ENCODE measurements at regions not wholly inside any gene's neighbourhood (a gene's known extent, or its start where the extent isn't known, plus 50 kb on each side); places are given as distances from the start of the nearest gene placed in this dataset.
A peak's percentile ranks its signal among the peaks of the same experiment; 100 is the strongest.

GRCh38 chr5:125746917-125747316 lies 676.3 kb upstream of the GRAMD2B start:
- no peak overlapping the region for H3K27ac ChIP-seq
- POLR2A ChIA-PET, result no interaction called here
- no peaks in the 10 kb centered on the region for H3K4me1 ChIP-seq
- WGBS (ENCODE audit: missing lambda C conversion rate), result 30% methylated on average over 1 of the region's 1 CpG
- H3K4me2 ChIP-seq, result no peak overlapping the region
- CTCF ChIA-PET, result no interaction called here
- no peak for TF ChIP-seq HOXB13 (CRISPR knock-in tag; IDR thresholded peaks at IDR 0.05; ENCODE audit: low read depth)
- no peak for TF ChIP-seq PBX3 (IDR thresholded peaks at IDR 0.05)
- TF ChIP-seq PHF8 (IDR thresholded peaks at IDR 0.05; ENCODE audit: borderline replicate concordance, low read depth), result no peak
- TF ChIP-seq RAD21 (conservative IDR thresholded peaks at IDR 0.05 in 1 of 2, IDR thresholded peaks at IDR 0.05 in 1 of 2), result no peak
- no peak for TF ChIP-seq USF2 (IDR thresholded peaks at IDR 0.05)
- no peak for TF ChIP-seq HOXA7 (CRISPR knock-in tag; IDR thresholded peaks at IDR 0.05)
- no peak for TF ChIP-seq ELK1 (IDR thresholded peaks at IDR 0.05; ENCODE audit: low read depth, low read length)
- TF ChIP-seq HES2 (IDR thresholded peaks at IDR 0.05), result no peak
- no peak for TF ChIP-seq E2F6 (IDR thresholded peaks at IDR 0.05; ENCODE audit: borderline replicate concordance, low read depth)
- TF ChIP-seq ZNF302 (CRISPR knock-in tag; IDR thresholded peaks at IDR 0.05), result no peak
- FAIRE-seq (no peak), DNase-seq (ENCODE audit: low read depth in 1 of 2, low spot score in 1 of 2) (no peak), ATAC-seq (no peak)
- H3K9me3 ChIP-seq, result no peaks in the 10 kb centered on the region
- H3K4me3 ChIP-seq, result no peak overlapping the region

- peak; percentile 85 for FAIRE-seq
- WGBS (ENCODE audit: missing lambda C conversion rate), result 54% methylated on average over 3 of the region's 3 CpGs
- no peak for DNase-seq (ENCODE audit: low read depth in 1 of 2, low spot score in 1 of 2)
- Histone ChIP-seq H3K4me1 (no peaks in the 10 kb centered on the region), H3K4me3 (no peak overlapping the region), H3K9me3 (no peaks in the 10 kb centered on the region), H3K4me2 (no peak overlapping the region), H3K27ac (no peak overlapping the region)
- POLR2A ChIA-PET, result no interaction called here
- TF ChIP-seq HOXB5 (CRISPR knock-in tag; IDR thresholded peaks at IDR 0.05) (no peak), POLR2A (IDR thresholded peaks at IDR 0.05; ENCODE audit: low read length) (no peak), FOSL2 (IDR thresholded peaks at IDR 0.05) (no peak), FOSL2 (CRISPR knock-in tag; IDR thresholded peaks at IDR 0.05) (no peak), USF2 (IDR thresholded peaks at IDR 0.05) (no peak), MYC (IDR thresholded peaks at IDR 0.05; ENCODE audit: borderline replicate concordance, low read length) (no peak), RARB (CRISPR knock-in tag; IDR thresholded peaks at IDR 0.05) (no peak), RFX5 (IDR thresholded peaks at IDR 0.05) (no peak), HES2 (IDR thresholded peaks at IDR 0.05) (no peak), TFCP2L1 (CRISPR knock-in tag; IDR thresholded peaks at IDR 0.05) (no peak), CBX2 (IDR thresholded peaks at IDR 0.05; ENCODE audit: borderline replicate concordance, low read depth) (no peak), HOXB13 (CRISPR knock-in tag; IDR thresholded peaks at IDR 0.05; ENCODE audit: low read depth) (no peak)
- ATAC-seq, result no peak
- CTCF ChIA-PET, result no interaction called here
Measured at GRCh38 chr5:125750147-125750860, 672.9 kb upstream of the GRAMD2B start.
